IMR-90 (cell line): ENCODE measurements at regions not wholly inside any gene's neighbourhood (a gene's known extent, or its start where the extent isn't known, plus 50 kb on each side); places are given as distances from the start of the nearest gene placed in this dataset.

Experiments used
- ATAC-seq: fragments of 200-7000 bp; cut with Tn5 transposase; 2 replicates; pipeline ENCODE4 v1.9.1; 2020; ENCODE audit warnings: low read depth, mild to moderate bottlenecking, moderate library complexity
- BruUV-seq: library from RNA; stranded (reverse); fragments of 400-500 nt; replicated peaks from 2 replicates; lab custom pipeline; 2021; lab: Mats Ljungman, UMichigan
- CTCF ChIA-PET: fragments of 300-600 bp; formaldehyde crosslinking; extraction: SDS; loops from one replicate; lab custom pipeline; 2021; ENCODE audit warnings: antibody characterized with exemption; lab: Yijun Ruan, JAX
- POLR2A ChIA-PET: fragments of 300-600 bp; sonication (Branson Sonifier 250); formaldehyde crosslinking; loops from one replicate; lab custom pipeline; 2022; ENCODE audit warnings: antibody characterized with exemption; ENCODE audit not compliant: unreplicated experiment; lab: Charles Lee
- DNase-seq: peaks from one replicate; pipeline ENCODE4 v3.0.0; 2013
- H2AFZ ChIP-seq: replicated peaks from 2 replicates; pipeline ENCODE3; 2013; ENCODE audit warnings: low read length, mild to moderate bottlenecking; ENCODE audit not compliant: poor library complexity
- H2AK5ac ChIP-seq: 2 replicates; pipeline ENCODE4 v1.6.1; 2013; ENCODE audit warnings: low read depth, low read length, inconsistent platforms
- H2AK9ac ChIP-seq: replicated peaks from 2 replicates; pipeline ENCODE3; 2013; ENCODE audit warnings: mild to moderate bottlenecking, low read depth, low read length, moderate library complexity; ENCODE audit not compliant: poor library complexity
- H2BK120ac ChIP-seq: 2 replicates; pipeline ENCODE4 v1.6.1; 2013; ENCODE audit warnings: low read depth, low read length, inconsistent platforms
- H2BK15ac ChIP-seq: 3 replicates; pipeline ENCODE4 v1.6.1; 2013; ENCODE audit warnings: low read depth, low read length, inconsistent platforms
- H2BK20ac ChIP-seq: 2 replicates; pipeline ENCODE4 v1.6.1; 2013; ENCODE audit warnings: low read depth, mild to moderate bottlenecking, inconsistent platforms, low read length, moderate library complexity
- H2BK5ac ChIP-seq: 2 replicates; pipeline ENCODE4 v1.6.1; 2013; ENCODE audit warnings: mild to moderate bottlenecking, low read depth, low read length, inconsistent platforms; ENCODE audit not compliant: poor library complexity, severe bottlenecking
- H3K14ac ChIP-seq: replicated peaks from 2 replicates; pipeline ENCODE4 v1.6.1; 2013; ENCODE audit warnings: low read depth, low read length, inconsistent platforms
- H3K18ac ChIP-seq: 2 replicates; pipeline ENCODE4 v1.6.1; 2013; ENCODE audit warnings: low read depth, low read length, control low read depth
- H3K23ac ChIP-seq: 2 replicates; pipeline ENCODE4 v1.6.1; 2013; ENCODE audit warnings: low read depth, low read length, inconsistent platforms
- H3K27ac ChIP-seq: 2 replicates; pipeline ENCODE4 v1.5.1; 2013; ENCODE audit warnings: mild to moderate bottlenecking, control low read depth, low read length; ENCODE audit not compliant: insufficient read depth
- H3K27me3 ChIP-seq: 2 replicates; pipeline ENCODE4 v1.6.1; 2013; ENCODE audit warnings: low read length; ENCODE audit not compliant: control insufficient read depth, insufficient read depth
- H3K36me3 ChIP-seq: 2 replicates; pipeline ENCODE4 v1.6.1; 2013; ENCODE audit warnings: low read length, mixed read lengths; ENCODE audit not compliant: control insufficient read depth, insufficient read depth
- H3K4ac ChIP-seq: 2 replicates; pipeline ENCODE4 v1.6.1; 2013; ENCODE audit warnings: low read depth, low read length, inconsistent platforms
- H3K4me1 ChIP-seq: 2 replicates; pipeline ENCODE4 v1.6.1; 2013; ENCODE audit warnings: low read length, mixed read lengths; ENCODE audit not compliant: control insufficient read depth, insufficient read depth
- H3K4me2 ChIP-seq: 2 replicates; pipeline ENCODE4 v1.6.1; 2013; ENCODE audit warnings: low read depth, mild to moderate bottlenecking, control low read depth, low read length, moderate library complexity
- H3K4me3 ChIP-seq: 2 replicates; pipeline ENCODE4 v1.5.1; 2013; ENCODE audit warnings: low read depth, mild to moderate bottlenecking, control low read depth, low read length, moderate library complexity; ENCODE audit not compliant: insufficient read depth
- H3K56ac ChIP-seq: 2 replicates; pipeline ENCODE4 v1.6.1; 2013; ENCODE audit warnings: low read length, inconsistent platforms; ENCODE audit not compliant: insufficient read depth; ENCODE audit errors: extremely low read depth
- H3K79me1 ChIP-seq, 2 experiments: 2 replicates each; pipeline ENCODE4 v1.6.1; 2013; ENCODE audit warnings: low read length in 2 of 2, inconsistent platforms in 1 of 2, low read depth in 1 of 2
- H3K9ac ChIP-seq: 2 replicates; pipeline ENCODE4 v1.6.1; 2013; ENCODE audit warnings: low read depth, low read length, control low read depth
- H3K9me1 ChIP-seq: 2 replicates; pipeline ENCODE4 v1.6.1; 2013; ENCODE audit warnings: low read length, inconsistent platforms; ENCODE audit not compliant: insufficient read depth
- H3K9me3 ChIP-seq: 2 replicates; pipeline ENCODE4 v1.6.1; 2013; ENCODE audit warnings: low read length; ENCODE audit not compliant: control insufficient read depth, insufficient read depth
- H4K20me1 ChIP-seq: 2 replicates; pipeline ENCODE4 v1.6.1; 2013; ENCODE audit warnings: low read length, inconsistent platforms; ENCODE audit not compliant: insufficient read depth
- H4K5ac ChIP-seq: 2 replicates; pipeline ENCODE4 v1.6.1; 2013; ENCODE audit warnings: mild to moderate bottlenecking, low read depth, low read length, control low read depth
- H4K8ac ChIP-seq, 2 experiments: 2 replicates each; pipeline ENCODE4 v1.6.1; 2013; ENCODE audit warnings: low read depth in 2 of 2, low read length in 2 of 2, control low read depth in 1 of 2, inconsistent platforms in 1 of 2
- H4K91ac ChIP-seq: 2 replicates; pipeline ENCODE4 v1.6.1; 2013; ENCODE audit warnings: low read depth, low read length, inconsistent platforms; ENCODE audit not compliant: insufficient read depth
- BHLHE40 ChIP-seq: fragments of 150-350 bp; IDR thresholded peaks from 2 replicates; pipeline ENCODE4 v1.6.1; 2016; ENCODE audit warnings: mild to moderate bottlenecking, low read depth, low read length
- CEBPB ChIP-seq: IDR thresholded peaks from 2 replicates; pipeline ENCODE4 v1.6.1; 2012; ENCODE audit warnings: low read depth, low read length, improper control_type of control experiment
- CHD1 ChIP-seq: IDR thresholded peaks from 2 replicates; pipeline ENCODE4 v1.6.1; 2012; ENCODE audit warnings: low read depth, low read length, improper control_type of control experiment
- FOS ChIP-seq: fragments of 150-350 bp; IDR thresholded peaks from 2 replicates; pipeline ENCODE4 v1.6.1; 2016; ENCODE audit warnings: low read depth, low read length
- MAFK ChIP-seq: IDR thresholded peaks from 2 replicates; pipeline ENCODE4 v1.6.1; 2012; ENCODE audit warnings: low read depth, low read length, improper control_type of control experiment
- MAZ ChIP-seq: IDR thresholded peaks from 2 replicates; pipeline ENCODE4 v1.6.1; 2012; ENCODE audit warnings: low read depth, mild to moderate bottlenecking, low read length, improper control_type of control experiment, moderate library complexity, borderline replicate concordance
- MXI1 ChIP-seq: IDR thresholded peaks from 2 replicates; pipeline ENCODE4 v1.6.1; 2012; ENCODE audit warnings: low read depth, mild to moderate bottlenecking, low read length, moderate library complexity, borderline replicate concordance
- POLR2A ChIP-seq: IDR thresholded peaks from 2 replicates; pipeline ENCODE4 v1.6.1; 2012; ENCODE audit warnings: mild to moderate bottlenecking, low read depth, low read length
- RAD21 ChIP-seq: IDR thresholded peaks from 2 replicates; pipeline ENCODE4 v1.6.1; 2012; ENCODE audit warnings: low read length, improper control_type of control experiment
- RCOR1 ChIP-seq: IDR thresholded peaks from 2 replicates; pipeline ENCODE4 v1.6.1; 2012; ENCODE audit warnings: mild to moderate bottlenecking, low read length, improper control_type of control experiment; ENCODE audit not compliant: insufficient replicate concordance
- RFX5 ChIP-seq: IDR thresholded peaks from 2 replicates; pipeline ENCODE4 v1.8.0; 2012; ENCODE audit warnings: low read depth, mild to moderate bottlenecking, low read length, moderate library complexity
- WGBS, 2 experiments: methylation state at CpG; one replicate each; pipeline versions ENCODE4 v1.1.5 to v1.1.7; 2013; ENCODE audit warnings: missing lambda C conversion rate in 2 of 2; ENCODE audit not compliant: insufficient read length in 1 of 2; ENCODE audit errors: extremely low coverage in 2 of 2; 5-methylcytosine and 5-hydroxymethylcytosine counted together
- dilution Hi-C: fragments of 300-500 bp; cut with HindIII; formaldehyde crosslinking; loops from one replicate; pipeline ENCODE4 v1.14.3; 2018; ENCODE audit warnings: low sequenced_read_pairs; ENCODE audit not compliant: unreplicated experiment
- in situ Hi-C: fragments of 300-500 bp; cut with MboI; formaldehyde crosslinking; loops from 3 replicates; pipeline ENCODE4 v1.14.3; 2019; ENCODE audit warnings: low sequenced_read_pairs, inconsistent platforms, mixed read lengths
- intact Hi-C: fragments of 100-400 bp; cut with micrococcal nuclease; formaldehyde crosslinking; loops from 2 replicates; pipeline ENCODE4 v1.10.0; 2022
- TF ChIP-seq, protein P1 (sequence below): conservative IDR thresholded peaks from 2 replicates; pipeline ENCODE4 v1.5.1; 2012; ENCODE audit warnings: mild to moderate bottlenecking, low read depth, low read length, improper control_type of control experiment
- TF ChIP-seq, protein P2 (sequence below): fragments of 150-350 bp; IDR thresholded peaks from 2 replicates; pipeline ENCODE4 v1.6.1; 2016; ENCODE audit warnings: low read depth, mild to moderate bottlenecking, low read length, moderate library complexity, borderline replicate concordance

DNA sequence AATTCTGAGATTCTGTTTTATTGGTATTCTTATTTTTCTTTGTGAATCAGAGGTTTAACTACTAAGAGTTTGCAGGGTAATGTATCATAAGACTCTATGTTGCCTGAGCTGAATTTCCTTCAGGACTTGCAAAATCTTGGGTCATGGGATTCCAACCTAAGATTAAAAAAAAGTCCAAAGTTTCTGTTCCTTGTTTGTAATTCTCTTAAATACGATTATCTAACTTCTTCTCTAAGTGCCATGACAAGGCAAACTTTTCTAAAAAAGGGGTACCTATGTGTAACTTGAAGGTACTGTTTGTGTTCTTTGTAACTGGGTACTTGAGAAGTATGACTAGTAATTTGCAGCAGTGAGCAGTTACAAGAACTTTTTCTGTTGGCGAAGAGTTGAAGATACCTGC is 181.3 kb upstream of the ZEB2 start:
- dilution Hi-C loops (no loop called here), in situ Hi-C loops (no loop called here), intact Hi-C loops (no loop called here)
- Histone ChIP-seq H3K27me3 (no peaks in the 10 kb centered on the region), H2AK9ac (no peak overlapping the region), H3K9ac (no peak overlapping the region), H3K27ac (no peak overlapping the region), H2BK120ac (no peak overlapping the region), H3K9me1 (no peaks in the 10 kb centered on the region), H2BK15ac (no peak overlapping the region), H3K4me2 (no peak overlapping the region), H2AK5ac (no peak overlapping the region), H3K4ac (no peak overlapping the region), H3K4me1 (no peaks in the 10 kb centered on the region), H2BK20ac (no peak overlapping the region), H3K79me1 (no peaks in the 10 kb centered on the region), H3K4me3 (no peak overlapping the region), H4K5ac (no peak overlapping the region), H4K8ac (no peak overlapping the region), H2AFZ (no peak overlapping the region), H3K18ac (no peak overlapping the region), H4K20me1 (no peaks in the 10 kb centered on the region), H4K91ac (no peak overlapping the region), H3K36me3 (no peaks in the 10 kb centered on the region), H2BK5ac (no peak overlapping the region), H3K14ac (no peak overlapping the region), H3K9me3 (no peaks in the 10 kb centered on the region), H3K23ac (no peak overlapping the region), H3K56ac (no peak overlapping the region)
- TF ChIP-seq, protein P1, sequence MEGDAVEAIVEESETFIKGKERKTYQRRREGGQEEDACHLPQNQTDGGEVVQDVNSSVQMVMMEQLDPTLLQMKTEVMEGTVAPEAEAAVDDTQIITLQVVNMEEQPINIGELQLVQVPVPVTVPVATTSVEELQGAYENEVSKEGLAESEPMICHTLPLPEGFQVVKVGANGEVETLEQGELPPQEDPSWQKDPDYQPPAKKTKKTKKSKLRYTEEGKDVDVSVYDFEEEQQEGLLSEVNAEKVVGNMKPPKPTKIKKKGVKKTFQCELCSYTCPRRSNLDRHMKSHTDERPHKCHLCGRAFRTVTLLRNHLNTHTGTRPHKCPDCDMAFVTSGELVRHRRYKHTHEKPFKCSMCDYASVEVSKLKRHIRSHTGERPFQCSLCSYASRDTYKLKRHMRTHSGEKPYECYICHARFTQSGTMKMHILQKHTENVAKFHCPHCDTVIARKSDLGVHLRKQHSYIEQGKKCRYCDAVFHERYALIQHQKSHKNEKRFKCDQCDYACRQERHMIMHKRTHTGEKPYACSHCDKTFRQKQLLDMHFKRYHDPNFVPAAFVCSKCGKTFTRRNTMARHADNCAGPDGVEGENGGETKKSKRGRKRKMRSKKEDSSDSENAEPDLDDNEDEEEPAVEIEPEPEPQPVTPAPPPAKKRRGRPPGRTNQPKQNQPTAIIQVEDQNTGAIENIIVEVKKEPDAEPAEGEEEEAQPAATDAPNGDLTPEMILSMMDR, result no peak
- TF ChIP-seq RFX5 (no peak), CEBPB (no peak), MAFK (no peak), MAZ (no peak), MXI1 (no peak), POLR2A (no peak), FOS (no peak), BHLHE40 (no peak), RAD21 (no peak), RCOR1 (no peak), CHD1 (no peak)
- TF ChIP-seq, protein P2, sequence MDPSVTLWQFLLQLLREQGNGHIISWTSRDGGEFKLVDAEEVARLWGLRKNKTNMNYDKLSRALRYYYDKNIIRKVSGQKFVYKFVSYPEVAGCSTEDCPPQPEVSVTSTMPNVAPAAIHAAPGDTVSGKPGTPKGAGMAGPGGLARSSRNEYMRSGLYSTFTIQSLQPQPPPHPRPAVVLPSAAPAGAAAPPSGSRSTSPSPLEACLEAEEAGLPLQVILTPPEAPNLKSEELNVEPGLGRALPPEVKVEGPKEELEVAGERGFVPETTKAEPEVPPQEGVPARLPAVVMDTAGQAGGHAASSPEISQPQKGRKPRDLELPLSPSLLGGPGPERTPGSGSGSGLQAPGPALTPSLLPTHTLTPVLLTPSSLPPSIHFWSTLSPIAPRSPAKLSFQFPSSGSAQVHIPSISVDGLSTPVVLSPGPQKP, result no peak
- WGBS, 2 experiments, result no CpG with 5 or more reads among the region's 2 CpGs
- DNase-seq (no peak), ATAC-seq (no peak)
- BruUV-seq, result no TSS peak
- CTCF ChIA-PET, result interaction anchor here (1.1 kb wide), 1 partner anchor 11 kb away, joined by 3 read pairs; no protein-coding TSS in a partner anchor
- POLR2A ChIA-PET, result no interaction called here
